ENCODE measurements at regions not wholly inside any gene's neighbourhood (a gene's known extent, or its start where the extent isn't known, plus 50 kb on each side); places are given as distances from the start of the nearest gene placed in this dataset.
A peak's percentile ranks its signal among the peaks of the same experiment; 100 is the strongest.

DNA sequence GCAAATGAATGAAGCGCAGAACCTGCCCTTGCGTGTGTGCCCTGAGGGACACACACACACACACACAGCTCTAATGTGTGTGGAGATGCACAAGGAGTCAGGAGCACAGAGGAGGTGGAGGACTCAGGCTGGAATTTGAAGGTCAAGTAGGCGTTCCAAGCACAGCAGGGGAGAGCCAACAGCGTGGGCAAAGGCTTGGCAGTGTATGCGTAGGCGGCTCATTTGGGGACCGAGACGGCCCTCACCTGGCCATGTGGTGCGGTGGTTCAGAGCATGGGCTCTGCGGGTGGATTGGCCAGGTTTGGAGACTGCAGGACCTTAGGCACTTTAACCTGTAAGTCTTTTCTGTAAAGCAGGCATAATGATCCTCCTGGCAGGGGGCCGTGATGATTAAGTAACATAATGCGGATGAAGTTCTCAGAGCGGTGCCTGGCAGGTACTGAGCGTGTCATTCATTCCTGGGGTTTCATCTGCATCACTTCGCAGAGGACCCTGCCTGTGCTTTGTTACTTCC, 69.5 kb upstream of the SLC24A4 start:
- TF ChIP-seq, protein P1, sequence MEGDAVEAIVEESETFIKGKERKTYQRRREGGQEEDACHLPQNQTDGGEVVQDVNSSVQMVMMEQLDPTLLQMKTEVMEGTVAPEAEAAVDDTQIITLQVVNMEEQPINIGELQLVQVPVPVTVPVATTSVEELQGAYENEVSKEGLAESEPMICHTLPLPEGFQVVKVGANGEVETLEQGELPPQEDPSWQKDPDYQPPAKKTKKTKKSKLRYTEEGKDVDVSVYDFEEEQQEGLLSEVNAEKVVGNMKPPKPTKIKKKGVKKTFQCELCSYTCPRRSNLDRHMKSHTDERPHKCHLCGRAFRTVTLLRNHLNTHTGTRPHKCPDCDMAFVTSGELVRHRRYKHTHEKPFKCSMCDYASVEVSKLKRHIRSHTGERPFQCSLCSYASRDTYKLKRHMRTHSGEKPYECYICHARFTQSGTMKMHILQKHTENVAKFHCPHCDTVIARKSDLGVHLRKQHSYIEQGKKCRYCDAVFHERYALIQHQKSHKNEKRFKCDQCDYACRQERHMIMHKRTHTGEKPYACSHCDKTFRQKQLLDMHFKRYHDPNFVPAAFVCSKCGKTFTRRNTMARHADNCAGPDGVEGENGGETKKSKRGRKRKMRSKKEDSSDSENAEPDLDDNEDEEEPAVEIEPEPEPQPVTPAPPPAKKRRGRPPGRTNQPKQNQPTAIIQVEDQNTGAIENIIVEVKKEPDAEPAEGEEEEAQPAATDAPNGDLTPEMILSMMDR (conservative IDR thresholded peaks at IDR 0.05), result peak; percentile 25; the same call in 2 of the 3 replicates
- Mint-ChIP-seq H3K27ac (no peak overlapping the region; a peak in 1 of 7 replicates), H3K27me3 (ENCODE audit: low read depth) (peaks cover 55% of the 10 kb centered on the region), H3K4me1 (peaks cover 30 to 32% of the 10 kb centered on the region in 2 experiments), H3K36me3 (ENCODE audit: insufficient read depth in 1 of 3, low read depth in 3 of 3) (no peaks in the 10 kb centered on the region; a peak in 2 of 7 replicates), H3K4me3 (0 out of 5 replicates have a peak overlapping the region, but pooled peaks of 1 of the 2 experiments have one; percentile 25), H3K9me3 (no peaks in the 10 kb centered on the region)
- Histone ChIP-seq H3T11ph (ENCODE audit: low read length) (no peak overlapping the region), H3K23me2 (ENCODE audit: insufficient read length, low read depth, low read length, poor library complexity, severe bottlenecking) (peaks cover 3% of the 10 kb centered on the region), H4K20me1 (ENCODE audit: control insufficient read depth, insufficient read depth, insufficient read length) (no peaks in the 10 kb centered on the region), H2BK15ac (ENCODE audit: low read depth, low read length) (no peak overlapping the region), H2BK20ac (ENCODE audit: low read depth, low read length, poor library complexity, severe bottlenecking) (no peak overlapping the region), H3K79me1 (ENCODE audit: insufficient read depth, low read depth, low read length, poor library complexity, severe bottlenecking) (no peaks in the 10 kb centered on the region), H4K91ac (ENCODE audit: insufficient read length, low read depth, low read length) (no peak overlapping the region), H2BK120ac (ENCODE audit: low read depth, low read length, poor library complexity, severe bottlenecking) (no peak overlapping the region), H3K18ac (ENCODE audit: insufficient read length, low read depth, low read length) (peak overlapping the region; percentile 4), H2BK5ac (ENCODE audit: insufficient read length, low read length) (no peak overlapping the region), H2AK5ac (ENCODE audit: insufficient read length, low read length) (no peak overlapping the region), H3K27me3 (ENCODE audit: insufficient read depth, low read length) (no peaks in the 10 kb centered on the region; the same call in 1 of the 2 replicates), H3K9ac (ENCODE audit: extremely low read depth, insufficient read length, low read length) (no peak overlapping the region), H4K5ac (ENCODE audit: insufficient read length, low read depth, low read length) (no peak overlapping the region), H4K8ac (replicated peaks; ENCODE audit: insufficient read length, low read depth, low read length) (no peak overlapping the region), H3K27ac (ENCODE audit: insufficient read length, low read depth, low read length) (no peak overlapping the region), H3K4ac (ENCODE audit: low read depth, low read length) (no peak overlapping the region), H2BK12ac (ENCODE audit: insufficient read length, low read depth, low read length) (no peak overlapping the region), H2AFZ (ENCODE audit: low read length) (no peak overlapping the region), H3K4me1 (ENCODE audit: insufficient read depth, low read length) (peaks cover 4% of the 10 kb centered on the region; the same call in 1 of the 2 replicates), H3K56ac (ENCODE audit: insufficient read length, low read depth, low read length) (no peak overlapping the region), H3K23ac (ENCODE audit: insufficient read length, low read depth, low read length) (no peak overlapping the region), H3K79me2 (ENCODE audit: insufficient read depth, low read length) (no peaks in the 10 kb centered on the region), H3K9me3 (ENCODE audit: control insufficient read depth, low read depth, low read length) (no peaks in the 10 kb centered on the region), H3K14ac (ENCODE audit: insufficient read depth, low read length) (no peak overlapping the region), H3K4me2 (ENCODE audit: insufficient read depth, insufficient read length, low read length) (no peak overlapping the region)
- peak; percentile 78 for DNase-seq
- WGBS (ENCODE audit: extremely low coverage, insufficient read length, low lambda C conversion rate), result no CpG with 5 or more reads among the region's 15 CpGs

All from H9 (cell line).